Breast epithelium (tissue), 3 donors: ENCODE measurements at regions not wholly inside any gene's neighbourhood (a gene's known extent, or its start where the extent isn't known, plus 50 kb on each side); places are given as distances from the start of the nearest gene placed in this dataset.
"Not testable (repeated sequence)": the region's sequence is repeated elsewhere in the genome, so short reads cannot be mapped to it uniquely, and the experiment has no call there.

Source experiments
- CTCF ChIP-seq, 3 donors: fragments of 450-650 bp; IDR thresholded peaks; one replicate each; pipeline ENCODE4 v1.5.1; 2016 to 2017; ENCODE audit warnings: antibody characterized with exemption in 3 of 3, mild to moderate bottlenecking in 3 of 3, moderate library complexity in 3 of 3
- POLR2A ChIP-seq: fragments of 450-650 bp; IDR thresholded peaks from one replicate; pipeline ENCODE4 v1.6.1; 2016; ENCODE audit warnings: antibody characterized with exemption, mild to moderate bottlenecking, moderate library complexity
- POLR2AphosphoS5 ChIP-seq, 3 donors: sonication (generic); formaldehyde crosslinking; IDR thresholded peaks; one replicate each; pipeline ENCODE4 v1.6.1; 2017; ENCODE audit warnings: antibody characterized with exemption in 3 of 3

- TF ChIP-seq CTCF (IDR thresholded peaks at IDR 0.05); POLR2AphosphoS5 (IDR thresholded peaks at IDR 0.05); POLR2A: not testable (repeated sequence)
These were observed 92.9 kb upstream of the FAM90A1 start for GRCh38 chr12:8320251-8320730.
